OCI-LY7 (cell line): ENCODE measurements at regions not wholly inside any gene's neighbourhood (a gene's known extent, or its start where the extent isn't known, plus 50 kb on each side); places are given as distances from the start of the nearest gene placed in this dataset.

Experiments used
- BruUV-seq: library from RNA; stranded (reverse); fragments of 400-500 nt; replicated peaks from 2 replicates; lab custom pipeline; 2021; lab: Mats Ljungman, UMichigan
- CTCF ChIA-PET: fragments of 300-600 bp; sonication (Branson Sonifier 250); formaldehyde crosslinking; loops from one replicate; lab custom pipeline; 2022; ENCODE audit warnings: antibody characterized with exemption; ENCODE audit not compliant: unreplicated experiment; lab: Charles Lee
- POLR2A ChIA-PET: fragments of 300-600 bp; sonication (Branson Sonifier 250); formaldehyde crosslinking; loops from one replicate; lab custom pipeline; 2022; ENCODE audit warnings: antibody characterized with exemption; lab: Charles Lee
- DNase-seq: peaks from one replicate; pipeline ENCODE4 v3.0.0-alpha.2; 2015; ENCODE audit warnings: low spot score
- H2AFZ ChIP-seq: fragments of 200-600 bp; sonication (generic), shearing (Covaris generic); 2 replicates; pipeline ENCODE4 v1.6.1; 2014; ENCODE audit warnings: mild to moderate bottlenecking, antibody characterized with exemption, low read length, moderate library complexity
- H3K27ac ChIP-seq: fragments of 200-600 bp; sonication (generic); 2 replicates; pipeline ENCODE4 v1.5.1; 2014; ENCODE audit warnings: mixed run types, low read depth, mild to moderate bottlenecking, moderate library complexity, low read length, inconsistent platforms; ENCODE audit not compliant: poor library complexity, severe bottlenecking
- H3K36me3 ChIP-seq: fragments of 200-600 bp; sonication (generic); 2 replicates; pipeline ENCODE4 v1.6.1; 2014; ENCODE audit warnings: mild to moderate bottlenecking, antibody characterized with exemption, low read length, moderate library complexity, mixed read lengths; ENCODE audit not compliant: insufficient read depth
- H3K4me1 ChIP-seq: fragments of 200-600 bp; sonication (generic); 2 replicates; pipeline ENCODE4 v1.5.1; 2014; ENCODE audit warnings: mild to moderate bottlenecking, low read length; ENCODE audit not compliant: insufficient read depth, poor library complexity, severe bottlenecking
- H3K4me2 ChIP-seq: fragments of 200-600 bp; sonication (generic); 2 replicates; pipeline ENCODE4 v1.6.1; 2014; ENCODE audit warnings: mild to moderate bottlenecking, low read length
- H3K4me3 ChIP-seq: fragments of 200-600 bp; sonication (generic); 2 replicates; pipeline ENCODE4 v1.5.1; 2014; ENCODE audit warnings: mild to moderate bottlenecking, low read depth, low read length; ENCODE audit not compliant: poor library complexity, severe bottlenecking
- H3K79me2 ChIP-seq: fragments of 200-600 bp; sonication (generic); 2 replicates; pipeline ENCODE4 v1.6.1; 2016; ENCODE audit warnings: low read depth, mild to moderate bottlenecking, low read length, moderate library complexity, mixed read lengths; ENCODE audit not compliant: insufficient read depth
- H3K9me2 ChIP-seq: fragments of 200-600 bp; sonication (generic); 2 replicates; pipeline ENCODE4 v1.6.1; 2016; ENCODE audit warnings: mild to moderate bottlenecking, low read length, mixed read lengths; ENCODE audit not compliant: insufficient read depth
- H3K9me3 ChIP-seq: fragments of 200-600 bp; sonication (generic); 2 replicates; pipeline ENCODE4 v1.6.1; 2014; ENCODE audit warnings: mild to moderate bottlenecking, mixed run types, low read length, mixed read lengths
- H4K20me1 ChIP-seq: fragments of 200-600 bp; sonication (generic); 2 replicates; pipeline ENCODE4 v1.6.1; 2014; ENCODE audit warnings: mild to moderate bottlenecking, antibody characterized with exemption, low read length, moderate library complexity, mixed read lengths; ENCODE audit not compliant: insufficient read depth
- CTCF ChIP-seq: fragments of 200-600 bp; sonication (generic); conservative IDR thresholded peaks from 2 replicates; pipeline ENCODE4 v1.5.1; 2014; ENCODE audit warnings: mild to moderate bottlenecking, antibody characterized with exemption, low read length, moderate library complexity, mixed read lengths
- EZH2phosphoT487 ChIP-seq: fragments of 200-600 bp; sonication (generic); IDR thresholded peaks from 2 replicates; pipeline ENCODE4 v1.6.1; 2018; ENCODE audit warnings: low read depth, borderline replicate concordance, mild to moderate bottlenecking, mixed run types, antibody characterized with exemption, low read length, moderate library complexity, mixed read lengths
- intact Hi-C: fragments of 100-400 bp; cut with micrococcal nuclease; formaldehyde crosslinking; loops from one replicate; pipeline ENCODE4 v1.10.0; 2022; ENCODE audit not compliant: unreplicated experiment

GRCh38 chr4:131547506-131547981, 1601.5 kb upstream of the PCDH10 start:
- CTCF ChIA-PET, result no interaction called here
- BruUV-seq, result no TSS peak
- peak overlapping the region; percentile 32; the same call in 1 of the 2 replicates for H3K4me2 ChIP-seq

GRCh38 chr4:131551306-131551705, 1597.8 kb upstream of the PCDH10 start:
- intact Hi-C loops, result no loop called here
- H3K36me3 ChIP-seq, result no peaks in the 10 kb centered on the region
- CTCF ChIA-PET, result no interaction called here
- no peak overlapping the region for H3K4me3 ChIP-seq
- H3K4me2 ChIP-seq, result no peak overlapping the region
- TF ChIP-seq CTCF (no peak), EZH2phosphoT487 (no peak)
- H3K4me1 ChIP-seq, result peaks cover 13% of the 10 kb centered on the region
- POLR2A ChIA-PET, result interaction anchor here (2.0 kb wide), 1 partner anchor 11 kb away, joined by 5 read pairs; no protein-coding TSS in a partner anchor
- no peak overlapping the region for H2AFZ ChIP-seq
- BruUV-seq, result no TSS peak
- no peaks in the 10 kb centered on the region for H3K79me2 ChIP-seq
- no peaks in the 10 kb centered on the region for H3K9me3 ChIP-seq
- no peak overlapping the region for H3K27ac ChIP-seq
- DNase-seq, result no peak
- H4K20me1 ChIP-seq, result no peaks in the 10 kb centered on the region
- H3K9me2 ChIP-seq, result no peaks in the 10 kb centered on the region

More at GRCh38 chr4:131547506-131547981, 1601.5 kb upstream of the PCDH10 start:
- DNase-seq, result peak; percentile 79
- TF ChIP-seq CTCF, result no peak
- Histone ChIP-seq H3K36me3 (no peaks in the 10 kb centered on the region), H3K4me3 (no peak overlapping the region), H4K20me1 (no peaks in the 10 kb centered on the region), H3K79me2 (no peaks in the 10 kb centered on the region), H3K9me2 (no peaks in the 10 kb centered on the region), H3K27ac (peak overlapping the region; percentile 52), H2AFZ (peak overlapping the region; percentile 89), H3K4me1 (peaks cover 13% of the 10 kb centered on the region), H3K9me3 (no peaks in the 10 kb centered on the region; the same call in 1 of the 2 replicates)
- intact Hi-C loops, result no loop called here
- POLR2A ChIA-PET, result interaction anchor here (0.6 kb wide), 2 partner anchors 20 to 625 kb away, joined by 3 read pairs; no protein-coding TSS in a partner anchor

- POLR2A ChIA-PET, result no interaction called here
- Histone ChIP-seq H3K4me3 (no peak overlapping the region), H3K4me2 (no peak overlapping the region)
Observed at GRCh38 chr4:131566026-131566425, 1583.1 kb upstream of the PCDH10 start.

More at GRCh38 chr4:131566026-131566425, 1583.1 kb upstream of the PCDH10 start:
- intact Hi-C loops, result no loop called here
- Histone ChIP-seq H3K79me2 (no peaks in the 10 kb centered on the region), H3K9me3 (no peaks in the 10 kb centered on the region), H3K36me3 (no peaks in the 10 kb centered on the region), H3K27ac (no peak overlapping the region), H3K9me2 (no peaks in the 10 kb centered on the region), H3K4me1 (no peaks in the 10 kb centered on the region), H4K20me1 (no peaks in the 10 kb centered on the region), H2AFZ (no peak overlapping the region)
- TF ChIP-seq EZH2phosphoT487 (no peak), CTCF (no peak)
- CTCF ChIA-PET, result no interaction called here
- no peak for DNase-seq
- BruUV-seq, result no TSS peak
